ENCODE measurements at regions not wholly inside any gene's neighbourhood (a gene's known extent, or its start where the extent isn't known, plus 50 kb on each side); places are given as distances from the start of the nearest gene placed in this dataset.
"Not testable (repeated sequence)": the region's sequence is repeated elsewhere in the genome, so short reads cannot be mapped to it uniquely, and the experiment has no call there.

GRCh38 chr7:54116956-54117355 lies 425.2 kb upstream of the VSTM2A start:
- no peak for DNase-seq (ENCODE audit: low spot score)

DNA sequence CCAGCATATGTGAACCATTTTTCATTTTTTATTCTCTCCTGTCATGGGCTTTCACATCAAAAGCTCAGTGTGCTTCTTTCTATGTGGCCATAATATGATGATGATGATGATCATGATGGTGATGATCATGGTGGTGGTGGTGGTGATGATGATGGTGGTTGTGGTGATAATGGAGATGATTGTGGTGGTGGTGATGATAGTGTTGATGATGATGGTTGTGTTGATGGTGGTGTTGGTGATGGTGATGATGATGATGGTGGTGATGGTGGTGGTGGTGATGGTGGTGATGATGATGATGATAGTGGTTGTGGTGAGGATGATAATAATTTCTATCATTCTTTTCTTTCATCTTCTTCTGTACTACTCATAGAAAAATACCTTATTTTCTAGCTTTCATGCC lies 413.1 kb upstream of the VSTM2A start:
- no peak for DNase-seq (ENCODE audit: low spot score)

GRCh38 chr7:54141576-54141975 lies 400.6 kb upstream of the VSTM2A start:
- no peak for DNase-seq (ENCODE audit: low spot score)

DNA sequence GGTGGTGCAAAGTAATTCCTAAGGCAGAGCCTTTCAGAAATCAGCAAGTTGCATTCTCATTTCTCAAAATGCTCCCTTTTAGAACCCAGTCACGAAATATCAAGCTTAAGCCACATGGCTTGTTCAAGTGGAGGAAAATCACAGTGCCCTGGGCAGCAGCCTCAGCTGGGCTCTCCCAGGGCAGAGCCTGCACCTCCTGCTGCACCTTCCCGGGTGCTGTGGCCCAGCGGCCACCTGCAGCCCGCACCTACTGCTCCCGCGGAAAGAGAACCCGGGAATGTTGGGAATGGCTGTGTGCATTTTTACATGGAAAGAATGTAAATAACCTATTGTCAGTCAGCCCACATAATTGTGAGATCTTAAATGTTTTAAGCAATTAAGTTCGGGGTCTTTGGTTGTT lies 396.5 kb upstream of the VSTM2A start:
- DNase-seq (ENCODE audit: low spot score), result no peak

DNA sequence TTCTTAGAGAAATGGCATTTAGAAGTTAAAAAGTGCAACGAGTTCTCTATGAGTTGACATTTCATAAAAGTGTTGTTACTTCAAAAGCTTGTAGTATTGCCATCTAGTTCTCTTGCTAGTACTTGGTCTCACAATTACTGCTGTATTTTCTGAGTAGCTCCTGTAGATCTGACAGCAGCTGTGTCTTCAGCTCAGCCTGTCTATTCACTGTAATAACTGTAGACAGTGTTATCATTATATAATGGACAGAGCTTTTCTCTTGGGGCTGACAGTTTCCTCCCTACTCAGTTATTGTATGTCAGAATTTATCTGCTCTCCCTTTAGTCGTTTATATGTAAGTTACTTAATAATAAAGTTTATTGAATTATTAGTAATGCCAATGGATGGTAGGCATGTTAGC lies 388.7 kb upstream of the VSTM2A start:
- no peak for DNase-seq (ENCODE audit: low spot score)

DNA sequence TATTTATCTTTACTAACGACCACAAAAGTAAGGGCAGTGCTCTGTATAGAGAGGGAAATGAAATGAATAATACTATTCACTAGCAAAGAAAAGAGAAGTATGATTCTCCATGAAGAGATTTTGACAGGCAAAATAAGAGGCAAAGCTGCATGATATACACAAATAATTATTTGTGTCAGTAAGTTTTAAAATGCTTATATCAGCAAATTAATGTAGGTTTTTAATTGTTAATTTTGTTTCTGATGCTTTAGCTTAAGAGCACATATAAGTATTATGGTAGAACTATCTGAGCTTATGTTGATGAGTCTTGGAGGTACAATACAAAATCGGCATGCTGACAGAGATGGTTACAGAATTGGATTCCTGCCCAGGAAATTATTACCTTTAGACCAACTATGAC lies 383.1 kb upstream of the VSTM2A start:
- DNase-seq (ENCODE audit: low spot score), result no peak

DNA sequence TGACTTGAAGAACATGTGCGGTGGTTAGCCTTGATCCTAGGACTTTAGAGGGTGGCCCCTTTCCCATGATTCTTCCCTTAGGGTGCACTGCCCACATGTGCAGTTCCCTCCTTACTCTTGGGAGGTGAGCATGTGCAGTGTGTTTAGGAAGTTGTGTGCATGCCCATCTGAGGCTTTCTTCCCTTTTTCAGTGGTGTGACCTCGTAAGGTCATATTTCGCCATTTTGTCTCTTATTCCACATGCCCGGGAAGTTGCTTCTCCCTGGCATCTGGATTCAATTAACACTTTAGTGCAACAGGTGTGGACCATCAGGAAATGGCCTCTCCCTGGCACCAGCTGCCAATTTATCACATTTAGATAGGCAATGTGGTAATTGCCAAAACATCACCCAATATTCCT lies 380.6 kb upstream of the VSTM2A start:
- no peak for DNase-seq (ENCODE audit: low spot score)

- DNase-seq (ENCODE audit: low spot score), result no peak
Observed at GRCh38 chr7:54166419-54166818, 375.8 kb upstream of the VSTM2A start.

DNA sequence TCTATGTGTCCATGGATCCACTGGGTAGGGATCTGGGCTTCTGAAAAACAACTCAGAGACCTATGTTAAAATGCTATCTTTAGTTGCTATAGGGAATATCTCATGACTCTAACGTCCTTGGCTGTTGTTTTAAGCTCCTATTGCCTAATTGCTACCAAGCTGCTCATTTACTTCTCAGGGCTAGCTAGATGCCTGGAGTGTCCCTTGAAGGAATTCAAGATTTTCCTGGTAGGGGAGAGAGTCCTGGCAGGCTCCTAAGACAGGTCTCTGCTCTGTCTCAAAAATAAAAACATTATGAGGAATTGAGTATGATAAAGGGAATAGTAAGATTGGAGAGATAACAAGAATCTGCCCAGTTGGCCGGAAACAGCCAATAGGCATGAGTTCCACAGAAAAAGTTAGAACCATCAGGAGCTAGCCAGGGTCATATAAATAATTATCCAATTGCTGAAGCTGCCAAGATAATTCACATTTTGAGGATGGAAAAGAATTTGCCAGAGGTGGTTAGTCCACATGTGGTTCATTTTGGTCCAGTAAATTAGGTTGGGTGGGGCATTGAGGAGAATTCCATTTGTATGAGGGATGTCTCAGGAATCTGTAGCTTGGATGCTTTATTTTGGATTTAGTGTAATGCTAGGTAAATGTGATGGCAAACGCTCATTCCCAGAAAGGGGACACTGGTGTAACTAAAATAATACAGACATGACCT lies 362.7 kb upstream of the VSTM2A start:
- no peak for DNase-seq (ENCODE audit: low spot score)

GRCh38 chr7:54180796-54181195 lies 361.4 kb upstream of the VSTM2A start:
- no peak for DNase-seq (ENCODE audit: low spot score)

- DNase-seq (ENCODE audit: low spot score), result no peak
Observed at GRCh38 chr7:54183055-54183454, 359.1 kb upstream of the VSTM2A start.

- no peak for DNase-seq (ENCODE audit: low spot score)
Observed at GRCh38 chr7:54186336-54186735, 355.8 kb upstream of the VSTM2A start.

DNA sequence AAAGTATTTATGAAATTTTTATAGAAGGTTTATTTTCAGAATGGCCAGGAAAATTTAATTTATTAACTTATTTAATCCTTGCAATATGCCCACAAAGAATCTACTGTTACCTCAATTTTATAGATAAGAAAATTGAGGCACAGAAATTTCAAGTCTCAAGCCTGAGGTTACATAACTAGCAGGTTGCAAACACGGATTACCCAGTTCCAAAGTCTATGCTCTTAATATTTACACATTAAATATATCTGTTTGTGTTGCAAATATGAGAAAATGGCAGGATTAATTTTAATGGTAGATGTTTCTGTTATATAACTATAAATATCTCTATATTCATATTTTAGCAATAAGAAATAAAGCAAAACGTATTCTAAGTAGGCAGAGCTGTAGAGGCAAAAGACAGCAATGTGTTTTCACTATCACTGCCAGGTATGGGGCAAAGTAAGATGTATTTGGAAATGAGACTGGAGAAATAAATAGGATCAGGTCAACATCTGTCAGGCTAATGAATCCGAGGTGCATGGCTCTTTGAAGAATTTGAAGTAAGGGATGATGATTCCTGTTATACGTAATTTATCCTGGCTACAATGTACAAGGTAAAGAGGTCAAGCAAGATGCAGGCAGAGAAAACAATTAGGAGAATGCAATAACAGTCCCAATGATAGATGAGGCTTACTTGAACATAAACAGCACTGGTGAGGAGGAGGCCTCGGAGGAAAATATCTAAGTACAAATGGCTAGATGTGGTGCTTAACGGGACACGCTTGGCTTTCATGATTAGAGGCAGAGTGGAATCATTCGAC lies 354.1 kb upstream of the VSTM2A start:
- DNase-seq (ENCODE audit: low spot score), result no peak

DNA sequence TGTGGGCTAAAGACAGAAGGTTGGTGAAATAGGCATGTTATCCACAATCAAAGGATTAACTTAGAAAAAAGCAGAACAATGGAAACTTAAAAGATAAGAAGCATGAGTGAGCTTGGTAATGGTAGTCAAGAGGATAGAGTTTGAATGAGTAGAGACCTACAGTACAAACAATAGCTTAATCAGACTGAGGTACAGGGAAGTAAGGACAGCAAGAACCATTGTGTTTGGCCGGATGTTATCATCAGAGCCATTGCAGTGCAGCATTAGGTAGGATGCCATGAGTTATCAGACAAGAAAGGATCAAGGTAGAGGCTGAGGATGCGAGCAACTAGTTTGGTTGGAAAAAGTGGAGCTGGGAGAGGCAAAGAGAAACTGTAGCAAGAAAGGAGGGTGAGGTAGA lies 353.3 kb upstream of the VSTM2A start:
- no peak for DNase-seq (ENCODE audit: low spot score)

GRCh38 chr7:54189330-54189729 lies 352.8 kb upstream of the VSTM2A start:
- no peak for DNase-seq (ENCODE audit: low spot score)

GRCh38 chr7:54201501-54201900 lies 340.7 kb upstream of the VSTM2A start:
- DNase-seq (ENCODE audit: low spot score), result no peak

DNA sequence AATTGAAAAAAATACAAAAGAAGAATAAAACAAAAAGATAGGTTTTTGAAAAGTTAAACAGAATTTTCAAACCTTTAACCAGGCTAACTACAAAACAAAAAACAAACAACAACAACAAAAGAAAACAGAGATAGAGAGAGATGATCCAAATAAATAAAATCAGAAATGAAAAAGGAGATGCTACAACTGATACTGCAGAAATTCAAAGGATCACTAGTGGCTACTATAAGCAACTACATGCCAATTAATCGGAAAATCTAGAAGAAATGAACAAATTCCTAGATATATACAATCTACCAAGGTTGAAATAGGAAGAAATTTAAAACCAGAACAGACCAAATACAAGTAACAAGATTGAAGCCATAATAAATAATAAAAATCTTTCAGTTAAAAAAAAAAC lies 326.8 kb upstream of the VSTM2A start:
- no peak for DNase-seq (ENCODE audit: low spot score)

GRCh38 chr7:54226030-54226429 lies 316.1 kb upstream of the VSTM2A start:
- DNase-seq (ENCODE audit: low spot score), result not testable (repeated sequence)

DNA sequence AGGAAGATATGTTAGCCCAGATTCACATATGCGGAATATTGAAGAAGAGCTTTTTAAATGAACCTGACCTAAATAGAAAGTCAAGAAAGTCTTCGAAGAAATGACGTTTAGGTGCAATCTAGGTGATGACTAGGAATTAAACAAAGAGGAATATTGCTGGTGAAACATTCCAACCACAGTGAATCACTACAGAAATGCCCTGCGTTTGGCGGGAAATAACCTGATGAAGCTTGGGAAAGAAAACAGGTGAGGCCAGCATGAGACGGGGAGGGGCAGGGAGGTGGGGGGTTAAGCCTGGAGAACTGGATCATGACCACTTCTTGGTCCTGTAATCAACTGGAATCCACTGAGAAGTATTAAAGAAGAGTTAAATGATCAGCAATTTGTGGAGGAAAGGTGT lies 299.4 kb upstream of the VSTM2A start:
- no peak for DNase-seq (ENCODE audit: low spot score)

- no peak for DNase-seq (ENCODE audit: low spot score)
Observed at GRCh38 chr7:54245020-54245419, 297.2 kb upstream of the VSTM2A start.

DNA sequence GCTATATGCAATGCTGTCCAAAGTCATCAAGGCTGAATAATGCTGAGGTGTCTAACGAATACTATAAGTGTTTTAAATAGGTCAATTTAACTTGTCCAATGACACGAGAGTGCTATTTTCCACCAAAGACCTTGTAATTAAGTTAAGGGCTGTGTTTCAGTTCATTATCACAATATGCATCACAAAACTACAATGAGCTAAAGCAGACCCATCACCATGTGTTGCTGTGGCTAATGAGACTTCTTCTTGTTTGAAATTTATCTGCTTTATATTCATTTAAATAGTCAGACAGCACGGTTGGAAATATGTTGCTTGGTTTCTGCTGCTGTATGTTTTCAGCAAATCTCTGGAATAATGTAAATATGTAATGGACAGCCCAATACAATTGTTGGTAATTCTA lies 292.5 kb upstream of the VSTM2A start:
- no peak for DNase-seq (ENCODE audit: low spot score)

- no peak for DNase-seq (ENCODE audit: low spot score)
Observed at GRCh38 chr7:54252256-54253035, 289.7 kb upstream of the VSTM2A start.

DNA sequence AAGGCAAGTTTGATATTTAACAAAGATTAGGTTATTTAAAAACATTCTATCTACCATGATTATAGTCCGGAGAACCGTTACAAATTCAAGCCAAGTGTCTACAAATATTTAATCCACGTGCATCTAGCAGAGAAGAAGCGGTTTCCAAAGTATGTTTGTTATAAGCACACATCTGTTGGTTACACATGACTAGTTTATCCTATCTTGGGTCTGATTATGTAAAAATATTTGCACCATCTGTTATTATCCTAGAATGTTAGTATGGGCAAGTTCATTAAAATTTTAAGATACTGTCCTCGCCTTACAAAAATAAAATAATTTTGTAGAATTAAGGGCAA lies 289.2 kb upstream of the VSTM2A start:
- DNase-seq (ENCODE audit: low spot score), result no peak

Measured in ureter (tissue), 1 donor.